Vagina (tissue), 2 donors: ENCODE measurements at regions not wholly inside any gene's neighbourhood (a gene's known extent, or its start where the extent isn't known, plus 50 kb on each side); places are given as distances from the start of the nearest gene placed in this dataset.

Experiments
- CTCF ChIP-seq, 3 experiments: fragments of 450-650 bp in 2 of 3; fragments of 200-600 bp in 1 of 3; sonication (generic) in 1 of 3; IDR thresholded peaks; one replicate each; pipeline ENCODE4 v1.5.1; 2017 to 2019; ENCODE audit warnings: antibody characterized with exemption in 3 of 3, mild to moderate bottlenecking in 2 of 3, moderate library complexity in 2 of 3
- POLR2A ChIP-seq, 2 donors: fragments of 450-650 bp; IDR thresholded peaks; one replicate each; pipeline ENCODE4 v1.6.1; 2017; ENCODE audit warnings: antibody characterized with exemption in 2 of 2, mild to moderate bottlenecking in 2 of 2, moderate library complexity in 2 of 2
- POLR2AphosphoS5 ChIP-seq, 2 donors: sonication (generic); formaldehyde crosslinking; IDR thresholded peaks; one replicate each; pipeline ENCODE4 v1.9.0; 2017; ENCODE audit warnings: antibody characterized with exemption in 2 of 2, mild to moderate bottlenecking in 2 of 2, low read depth in 1 of 2; ENCODE audit not compliant: insufficient read depth in 1 of 2

- TF ChIP-seq CTCF (IDR thresholded peaks at IDR 0.05), result no peak
- no peak for TF ChIP-seq POLR2A (IDR thresholded peaks at IDR 0.05)
- TF ChIP-seq POLR2AphosphoS5 (IDR thresholded peaks at IDR 0.05; ENCODE audit: insufficient read depth in 1 of 2, low read depth in 1 of 2), result no peak
Observed at GRCh38 chr12:115423546-115423987, 739.6 kb upstream of the TBX3 start.
